ENCODE measurements at regions not wholly inside any gene's neighbourhood (a gene's known extent, or its start where the extent isn't known, plus 50 kb on each side); places are given as distances from the start of the nearest gene placed in this dataset.
"Not testable (repeated sequence)": the region's sequence is repeated elsewhere in the genome, so short reads cannot be mapped to it uniquely, and the experiment has no call there.

DNA sequence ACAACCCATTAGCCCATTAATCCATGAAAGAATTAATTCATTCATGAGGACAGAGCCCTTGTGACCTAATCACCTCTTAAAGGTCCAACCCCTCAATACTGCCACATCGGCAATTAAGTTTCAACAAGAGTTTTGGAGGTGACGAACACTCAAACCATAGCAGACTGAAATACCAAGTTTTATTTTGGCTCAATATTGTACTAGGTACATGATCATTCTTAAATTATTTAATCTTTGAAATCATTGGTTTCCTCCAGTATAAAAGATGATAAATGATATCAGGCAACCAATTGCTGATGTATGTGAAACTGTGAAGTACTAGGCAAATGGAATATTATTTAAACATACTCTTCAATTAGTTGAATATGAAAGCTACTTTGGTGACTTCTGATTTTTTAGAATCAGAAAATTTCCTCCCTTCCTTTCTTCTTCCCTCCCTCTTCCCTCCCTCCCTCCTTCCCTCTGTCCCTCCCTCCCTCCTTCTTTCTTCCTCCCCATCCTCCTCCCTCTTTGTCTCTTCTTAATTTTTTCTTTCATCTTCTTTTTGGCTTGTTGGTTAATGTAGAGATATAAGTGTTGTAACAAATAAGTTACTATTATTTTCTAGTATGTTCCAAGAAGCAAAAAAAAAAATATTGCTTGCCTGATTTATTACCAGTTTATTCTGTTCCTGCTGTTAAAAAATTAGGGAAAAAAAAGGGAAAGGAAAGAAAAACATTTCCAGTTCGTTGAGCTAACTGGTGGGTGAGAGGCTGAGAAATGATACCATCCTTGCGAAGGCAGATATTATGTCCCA is 233.9 kb upstream of the ZNF217 start:
- intact Hi-C loops (cut with DNase I): no loop called here

DNA sequence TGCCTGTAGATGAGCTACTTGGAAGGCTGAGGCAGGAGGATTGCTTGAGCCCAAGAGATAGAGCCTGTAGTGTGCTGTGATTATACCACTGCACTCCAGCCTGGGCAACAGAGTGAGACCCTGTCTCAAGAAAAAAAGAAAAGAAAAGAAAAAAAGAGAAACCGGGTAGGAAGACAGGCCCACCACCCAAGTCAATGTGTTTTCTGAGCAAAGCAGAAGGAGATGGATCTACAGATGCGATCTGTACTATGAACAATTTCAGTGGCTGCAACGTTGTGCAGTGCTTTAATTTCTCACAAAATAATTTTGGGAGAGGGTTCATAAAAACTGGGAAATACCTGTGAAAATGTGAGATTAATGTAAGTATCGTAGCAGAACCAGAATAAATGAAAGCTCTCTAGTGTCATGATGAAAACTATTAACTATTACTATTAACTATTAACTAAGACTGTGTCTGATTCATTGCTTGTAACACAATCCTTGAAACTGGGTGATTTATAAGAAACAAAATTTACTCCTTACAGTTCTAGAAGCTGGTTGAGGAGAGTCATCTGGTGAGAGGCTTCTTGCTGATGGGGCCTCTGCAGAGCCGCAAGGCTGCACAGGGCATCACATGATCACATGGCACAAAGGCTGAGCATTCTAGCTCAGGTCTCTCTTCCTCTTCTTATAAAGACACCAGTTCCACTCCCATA is 233.1 kb upstream of the ZNF217 start:
- intact Hi-C loops (cut with DNase I): no loop called here
- DNase-seq (ENCODE audit: low spot score) (no peak), ATAC-seq (peak; percentile 23)

More for the DNA sequence above, 233.9 kb upstream of the ZNF217 start:
- DNase-seq (ENCODE audit: low spot score) (no peak), ATAC-seq (peak; percentile 20)

DNA sequence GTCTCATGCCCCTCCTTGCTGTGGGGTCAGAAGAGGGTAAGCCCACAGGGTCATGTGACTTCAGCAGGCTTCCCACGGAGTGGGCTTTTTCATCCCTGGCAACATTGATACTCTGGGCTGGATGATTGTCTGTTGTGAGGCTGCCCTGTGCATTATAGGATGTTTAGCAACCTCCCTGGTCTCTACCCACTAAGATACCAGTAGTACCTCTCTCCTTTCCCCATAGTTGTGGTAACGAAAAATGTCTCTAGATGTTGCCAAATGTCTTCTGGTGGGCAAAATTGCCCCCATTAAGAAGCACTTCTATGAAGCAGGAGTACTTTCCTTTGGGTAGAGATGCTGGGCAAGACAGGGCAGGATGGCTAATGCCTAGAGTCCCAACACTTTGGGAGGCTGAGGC is 232.5 kb upstream of the ZNF217 start:
- DNase-seq (ENCODE audit: low spot score) (no peak), ATAC-seq (no peak)
- intact Hi-C loops (cut with DNase I): no loop called here

DNA sequence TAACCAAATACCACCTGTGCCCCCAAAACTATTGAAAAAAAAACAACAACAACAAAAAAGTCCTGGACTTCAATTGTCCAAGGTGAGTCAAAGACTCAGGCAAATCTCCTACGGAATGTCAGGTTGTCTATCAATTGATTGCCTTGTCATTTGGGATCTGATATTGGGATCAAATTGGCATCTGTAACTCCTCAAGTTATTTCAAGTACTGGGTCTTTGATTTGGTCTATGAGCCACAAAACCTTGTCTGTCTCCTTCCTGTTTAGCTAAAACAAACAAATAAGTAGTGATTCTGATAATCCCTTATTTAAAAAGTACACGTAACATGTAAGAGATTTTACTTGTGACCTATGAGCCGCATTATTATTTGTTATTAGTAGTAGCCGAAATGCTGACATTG is 231.6 kb upstream of the ZNF217 start:
- ATAC-seq (no peak), DNase-seq (ENCODE audit: low spot score) (no peak)
- intact Hi-C loops (cut with DNase I): no loop called here

DNA sequence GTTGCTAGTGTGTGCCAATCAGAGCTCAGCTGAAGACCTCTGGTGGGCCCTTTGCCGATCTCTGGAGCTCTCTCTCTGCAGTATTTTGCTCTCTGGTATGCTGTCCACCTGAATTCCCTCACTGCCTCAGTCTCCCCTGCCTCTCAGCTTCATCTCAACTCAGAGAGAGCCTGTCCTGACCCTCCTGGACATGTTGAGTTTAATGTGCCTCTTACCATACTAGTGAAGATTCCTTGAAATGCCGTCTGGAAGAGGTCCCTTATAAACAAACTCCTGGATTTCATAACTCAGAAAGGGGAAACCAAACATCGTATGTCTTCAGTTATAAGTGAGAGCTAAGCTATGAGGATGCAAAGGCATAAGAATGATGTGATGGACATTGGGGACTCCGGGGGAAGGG is 231.1 kb upstream of the ZNF217 start:
- ATAC-seq (no peak), DNase-seq (ENCODE audit: low spot score) (no peak)
- intact Hi-C loops (cut with DNase I): no loop called here

DNA sequence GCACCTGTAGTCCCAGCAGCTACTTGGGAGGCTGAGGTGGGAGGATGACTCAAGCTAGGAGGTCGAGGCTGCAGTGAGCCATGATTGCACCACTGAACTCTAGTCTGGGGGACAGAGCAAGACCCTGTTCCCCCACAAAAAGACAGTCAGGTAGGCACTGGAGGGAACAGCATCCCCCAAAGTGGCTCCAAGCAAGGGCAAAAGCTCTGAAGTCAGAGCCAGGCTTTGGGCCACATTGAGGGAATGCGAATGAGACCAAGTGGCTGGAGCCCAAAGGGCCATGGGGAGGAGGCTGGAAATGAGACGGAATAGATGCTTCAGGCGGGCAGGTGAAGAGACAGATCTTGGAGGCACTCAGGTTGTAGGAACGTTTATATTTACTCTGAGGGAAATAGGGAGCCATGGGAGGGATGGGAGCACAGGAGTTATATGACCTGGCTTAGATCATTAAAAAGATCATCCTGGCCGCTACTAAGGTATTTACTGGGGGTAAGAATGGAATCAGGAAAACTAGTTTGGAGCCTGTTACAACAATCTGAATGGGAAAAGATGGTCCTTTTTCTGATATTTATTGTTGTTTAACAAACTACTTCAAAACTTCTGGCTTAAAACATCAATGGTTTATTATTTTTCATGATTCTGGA is 229.6 kb upstream of the ZNF217 start:
- no peak for DNase-seq (ENCODE audit: low spot score)
- ATAC-seq: no peak
- intact Hi-C loops (cut with DNase I): no loop called here

DNA sequence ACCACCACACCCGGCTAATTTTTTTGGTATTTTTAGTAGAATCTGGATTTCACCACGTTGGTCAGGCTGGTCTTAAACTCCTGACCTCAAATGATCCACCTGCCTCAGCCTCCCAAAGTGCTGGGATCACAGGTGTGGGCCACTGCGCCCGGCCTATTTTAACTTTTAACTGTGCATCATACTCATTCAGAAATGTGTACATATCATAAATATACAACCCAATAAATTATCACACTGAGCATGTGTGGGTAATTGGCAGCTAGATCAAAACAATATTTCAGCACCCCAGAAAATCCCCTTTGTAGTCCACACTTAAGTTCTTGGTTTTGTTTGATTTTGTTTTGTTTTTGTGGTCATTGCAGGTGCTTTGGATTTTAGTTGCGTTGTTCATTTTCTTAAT is 228.9 kb upstream of the ZNF217 start:
- ATAC-seq (no peak), DNase-seq (ENCODE audit: low spot score) (no peak)
- intact Hi-C loops (cut with DNase I): no loop called here

DNA sequence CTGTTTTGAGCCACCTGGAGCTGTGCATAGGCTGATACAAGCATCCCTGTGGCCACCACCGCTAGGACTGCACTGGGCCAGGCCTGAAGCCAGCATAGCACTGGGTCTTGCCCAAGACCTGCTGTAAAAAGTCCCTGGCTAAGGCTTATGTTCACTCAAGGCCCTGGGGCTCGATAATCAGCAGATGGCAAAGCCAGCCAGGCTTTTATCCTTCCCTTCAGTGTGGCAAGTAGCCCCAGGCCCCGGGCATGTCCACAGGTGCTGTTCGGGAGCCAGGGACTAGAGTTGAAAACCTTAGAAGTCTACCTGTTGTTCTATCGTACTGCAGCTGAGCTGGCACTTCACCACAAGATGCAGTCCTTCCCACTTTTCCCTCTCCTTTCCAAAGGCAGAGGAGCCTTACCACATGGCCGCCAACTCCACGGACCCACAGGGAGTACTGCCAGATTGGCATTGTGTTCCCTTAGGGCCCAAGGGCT is 226.4 kb upstream of the ZNF217 start:
- intact Hi-C loops (cut with DNase I): no loop called here
- DNase-seq (ENCODE audit: low spot score): no peak
- no peak for ATAC-seq

DNA sequence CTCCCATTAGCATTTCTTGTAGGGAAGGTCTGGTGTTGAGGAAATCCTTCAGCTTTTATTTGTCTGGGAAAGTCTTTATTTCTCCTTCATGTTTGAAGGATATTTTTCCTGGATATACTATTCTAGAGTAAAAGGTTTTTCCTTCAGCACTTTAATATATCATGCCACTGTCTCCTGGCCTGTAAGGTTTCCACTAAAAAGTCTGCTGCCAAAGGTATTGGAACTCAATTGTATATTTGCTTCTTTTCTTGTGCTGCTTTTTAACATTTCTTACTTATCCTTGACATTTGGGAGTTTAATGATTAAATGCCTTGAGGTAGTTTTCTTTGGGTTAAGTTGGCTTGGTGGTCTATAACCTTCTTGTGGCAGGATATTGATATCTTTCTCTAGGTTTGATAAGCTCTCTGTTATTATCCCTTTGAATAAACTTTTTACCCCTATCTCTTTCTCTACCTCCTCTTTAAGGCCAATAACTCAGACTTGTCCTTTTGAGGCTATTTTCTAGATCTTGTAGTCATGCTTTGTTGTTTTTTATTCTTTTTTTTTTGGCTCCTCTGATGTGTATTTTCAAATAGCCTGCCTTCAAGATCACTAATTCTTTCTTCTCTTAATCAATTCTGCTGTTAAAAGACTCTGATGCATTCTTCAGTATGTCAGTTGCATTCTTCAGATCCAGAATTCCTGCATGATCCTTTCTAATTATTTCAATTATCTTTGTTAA is 225.0 kb upstream of the ZNF217 start:
- intact Hi-C loops (cut with DNase I): no loop called here
- DNase-seq (ENCODE audit: low spot score): no peak
- no peak for ATAC-seq

DNA sequence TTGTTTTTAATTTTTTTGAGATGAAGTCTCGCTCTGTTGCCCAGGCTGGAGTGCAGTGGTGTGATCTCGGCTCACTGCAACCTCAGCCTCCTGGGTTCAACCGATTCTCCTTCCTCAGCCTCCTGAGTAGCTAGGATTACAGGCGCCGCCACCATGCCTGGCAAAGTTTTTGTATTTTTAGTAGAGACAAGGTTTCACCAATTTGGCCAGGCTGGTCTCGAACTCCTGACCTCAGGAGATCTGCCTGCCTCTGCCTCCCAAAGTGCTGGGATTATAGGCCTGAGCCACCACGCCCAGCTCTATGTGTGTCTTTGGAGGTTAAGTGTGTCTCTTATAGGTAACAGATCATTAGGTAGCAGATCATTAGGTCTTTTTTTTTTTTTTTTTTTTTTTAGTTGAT is 223.9 kb upstream of the ZNF217 start:
- DNase-seq (ENCODE audit: low spot score); ATAC-seq; intact Hi-C loops (cut with DNase I): not testable (repeated sequence)

DNA sequence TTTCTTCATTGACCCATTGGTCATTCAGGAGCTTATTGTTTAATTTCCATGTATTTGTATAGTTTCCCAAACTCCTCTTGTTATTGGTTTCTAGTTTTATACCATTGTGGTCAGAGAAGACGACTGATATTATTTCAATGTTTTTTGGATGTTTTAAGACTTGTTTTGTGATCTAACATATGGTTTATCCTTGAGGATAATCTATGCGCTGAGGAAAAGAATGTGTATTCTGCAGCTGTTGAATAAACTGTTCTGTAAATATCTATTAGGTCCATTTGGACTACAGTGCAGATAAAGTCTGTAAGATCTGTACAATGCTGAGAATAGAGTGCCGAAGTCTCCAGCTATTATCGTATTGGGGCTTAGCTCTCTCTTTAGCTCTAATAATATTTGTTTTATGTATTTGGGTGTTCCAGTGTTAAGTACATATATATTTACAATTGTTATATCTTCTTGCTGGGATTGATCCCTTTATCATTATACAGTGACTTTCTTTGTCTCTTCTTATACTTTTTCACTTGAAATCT is 223.3 kb upstream of the ZNF217 start:
- DNase-seq (ENCODE audit: low spot score) (no peak), ATAC-seq (no peak)
- intact Hi-C loops (cut with DNase I): no loop called here

DNA sequence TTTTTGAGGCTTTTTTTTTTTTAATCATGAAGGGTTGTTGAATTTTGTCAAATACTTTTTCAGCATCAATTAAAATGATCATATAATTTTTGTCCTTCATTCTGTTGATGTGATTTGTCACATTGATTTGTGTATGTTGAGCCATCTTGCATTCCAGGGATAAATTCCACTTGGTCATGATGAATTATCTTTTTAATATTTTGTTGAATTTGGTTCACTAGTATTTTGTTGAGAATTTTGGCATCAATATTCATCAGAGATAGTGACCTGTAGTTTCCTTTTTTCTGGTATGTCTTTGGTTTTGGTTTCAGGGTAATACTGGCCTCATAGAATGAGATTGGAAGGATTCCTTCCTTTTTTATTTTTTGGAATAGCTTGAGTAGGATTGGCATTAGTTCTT is 221.9 kb upstream of the ZNF217 start:
- no peak for ATAC-seq
- no peak for DNase-seq (ENCODE audit: low spot score)
- intact Hi-C loops (cut with DNase I): no loop called here

DNA sequence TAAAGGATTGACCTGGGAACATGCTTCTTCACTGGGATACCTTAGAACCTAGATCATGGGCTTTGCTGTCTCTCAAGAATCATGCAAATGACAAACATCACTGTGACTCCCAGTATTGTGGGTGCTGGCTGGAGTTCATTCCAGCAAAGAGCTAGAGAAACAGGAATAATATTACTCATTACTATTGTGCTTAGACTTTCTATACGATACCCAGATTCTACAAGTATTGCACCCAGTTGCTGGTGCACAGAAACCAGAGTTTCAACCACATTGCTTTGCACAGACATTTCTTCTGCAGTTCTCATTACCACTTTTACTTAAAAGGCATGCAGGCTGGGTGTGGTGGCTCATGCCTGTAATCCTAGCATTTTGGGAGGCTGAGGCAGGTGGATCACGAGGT is 220.4 kb upstream of the ZNF217 start:
- DNase-seq (ENCODE audit: low spot score): no peak
- intact Hi-C loops (cut with DNase I): no loop called here
- no peak for ATAC-seq

DNA sequence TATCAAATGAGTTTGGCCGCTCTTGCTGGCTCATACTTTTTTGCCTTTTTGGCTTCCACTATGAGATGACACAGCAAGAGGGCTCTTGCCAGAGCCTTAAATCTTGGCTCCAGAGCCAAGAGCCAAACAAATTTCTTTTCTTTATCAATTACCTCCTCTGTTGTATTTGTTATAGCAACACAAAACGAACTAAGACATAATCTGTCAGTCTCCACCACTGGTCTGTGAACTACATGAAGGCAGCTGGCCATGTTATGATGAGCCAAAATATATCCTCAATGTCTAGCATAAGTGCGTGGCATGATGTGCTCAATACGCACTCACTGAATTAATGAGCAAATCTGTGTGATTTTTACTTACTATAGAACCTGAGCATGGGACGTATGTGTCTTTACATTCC is 220.0 kb upstream of the ZNF217 start:
- ATAC-seq: no peak
- intact Hi-C loops (cut with DNase I): no loop called here
- DNase-seq (ENCODE audit: low spot score): no peak

DNA sequence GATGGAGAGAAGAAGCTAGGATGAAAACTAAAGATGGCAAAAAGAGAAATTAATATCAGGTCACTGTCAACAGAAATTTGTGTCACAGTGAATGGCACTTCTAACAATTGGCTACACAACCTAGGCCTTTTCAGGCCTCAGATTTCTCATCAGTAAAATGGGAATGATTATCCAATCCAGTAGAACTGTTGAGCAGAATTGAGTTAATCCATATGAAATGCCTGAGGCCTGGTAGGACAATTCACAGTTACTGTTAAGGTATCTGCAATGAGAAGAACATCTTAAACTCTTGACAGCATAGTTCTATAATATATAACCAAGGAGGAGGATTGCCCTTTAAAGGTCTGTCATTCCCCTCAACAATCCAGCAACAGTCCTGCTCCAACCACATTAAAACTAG is 217.9 kb upstream of the ZNF217 start:
- intact Hi-C loops (cut with DNase I): no loop called here
- no peak for ATAC-seq
- DNase-seq (ENCODE audit: low spot score): no peak

DNA sequence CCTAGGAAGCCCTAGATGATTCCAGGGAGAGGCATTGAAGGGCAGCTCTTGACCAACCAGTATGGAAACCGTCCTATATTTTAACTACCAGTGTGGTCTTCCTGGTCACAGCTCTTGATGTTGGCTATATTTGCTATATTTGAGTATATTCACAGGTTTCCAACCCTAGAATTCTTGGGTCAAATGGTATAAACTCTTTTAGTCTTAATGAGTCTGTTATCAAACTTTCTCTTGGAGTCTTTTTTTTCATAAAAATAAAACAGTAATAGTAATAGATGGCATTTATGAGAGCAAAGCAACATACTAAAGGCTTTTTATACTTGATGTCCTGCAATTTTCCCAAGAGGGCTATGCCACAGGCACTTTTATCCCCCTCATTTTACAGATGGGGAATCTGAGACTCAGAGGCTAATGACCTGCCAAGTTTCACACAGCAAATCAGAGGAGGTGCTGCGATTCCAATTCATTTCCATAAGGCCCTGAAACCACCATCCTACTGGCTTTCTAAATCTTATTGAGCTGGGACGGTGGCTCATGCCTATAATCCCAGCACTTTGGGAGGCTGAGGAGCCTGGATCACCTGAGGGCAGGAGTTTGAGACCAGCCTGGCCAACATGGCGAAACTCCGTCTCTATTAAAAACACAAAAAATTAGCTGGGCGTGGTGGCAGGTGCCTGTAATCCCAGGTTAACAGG is 217.2 kb upstream of the ZNF217 start:
- intact Hi-C loops (cut with DNase I): no loop called here
- DNase-seq (ENCODE audit: low spot score) (no peak), ATAC-seq (no peak)

DNA sequence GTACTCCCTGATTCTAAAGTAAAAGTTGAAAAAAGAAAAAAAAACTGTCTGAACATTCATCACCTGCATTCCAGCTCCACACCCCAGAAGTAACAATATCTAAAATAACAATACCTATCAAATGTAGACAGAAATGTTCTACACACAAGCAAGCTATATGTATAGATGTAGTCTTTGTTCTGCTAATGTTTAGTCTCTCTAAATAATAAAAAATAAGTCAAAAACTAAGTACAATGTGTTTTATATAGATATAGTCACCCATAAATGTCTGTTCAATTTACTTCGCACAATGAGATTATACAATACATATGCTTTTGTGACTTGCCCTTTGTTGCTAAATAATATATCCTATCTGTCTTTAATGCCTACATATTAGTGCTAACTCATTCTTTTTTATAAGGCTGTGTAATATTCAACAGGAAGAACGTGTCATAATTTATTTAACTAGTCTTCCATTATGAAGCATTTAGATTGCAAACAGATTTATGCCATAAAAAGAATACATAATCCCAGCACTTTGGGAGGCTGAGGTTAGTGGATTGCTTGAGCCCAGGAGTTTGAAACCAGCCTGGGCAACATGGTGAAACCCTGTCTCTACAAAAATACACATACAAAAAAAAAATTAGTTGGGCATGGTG is 216.2 kb upstream of the ZNF217 start:
- no peak for DNase-seq (ENCODE audit: low spot score)
- ATAC-seq: no peak
- intact Hi-C loops (cut with DNase I): no loop called here

DNA sequence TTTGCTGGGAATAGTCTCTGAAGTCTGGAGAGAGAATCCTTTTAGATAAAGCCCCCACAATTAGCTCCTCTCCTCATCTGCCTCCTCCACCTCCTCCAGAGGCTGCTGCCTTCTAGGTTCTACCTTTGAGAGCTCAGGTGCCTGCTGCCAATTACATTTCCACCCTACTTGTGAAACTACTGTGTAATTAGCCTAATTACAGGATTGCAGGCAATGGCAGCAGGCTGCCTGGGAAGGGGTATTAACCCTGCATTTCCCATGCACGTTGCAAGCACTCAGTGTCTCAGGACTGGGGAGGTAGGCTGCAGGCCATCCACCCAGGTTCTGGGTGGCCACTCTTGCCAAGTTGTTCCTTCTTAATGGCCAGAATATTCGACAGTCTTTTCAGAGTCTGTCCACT is 215.6 kb upstream of the ZNF217 start:
- ATAC-seq (no peak), DNase-seq (ENCODE audit: low spot score) (no peak)
- intact Hi-C loops (cut with DNase I): no loop called here

Data from sciatic nerve (tissue), 2 donors.